WERI-Rb-1 (cell line): ENCODE measurements at regions not wholly inside any gene's neighbourhood (a gene's known extent, or its start where the extent isn't known, plus 50 kb on each side); places are given as distances from the start of the nearest gene placed in this dataset.

Experiments used
- DNase-seq: peaks from one replicate; pipeline ENCODE4 v3.0.0-alpha.2; 2020
- H3K27ac ChIP-seq: fragments of 250-450 bp; sonication (Bioruptor Pico); 2 replicates; pipeline ENCODE4 v1.5.1; 2020; ENCODE audit warnings: mild to moderate bottlenecking, moderate library complexity
- H3K27me3 ChIP-seq: fragments of 250-450 bp; sonication (Bioruptor Pico); 2 replicates; pipeline ENCODE4 v1.5.1; 2021; ENCODE audit warnings: mild to moderate bottlenecking, low read depth, moderate library complexity; ENCODE audit not compliant: insufficient read depth, severe bottlenecking
- H3K36me3 ChIP-seq: fragments of 250-450 bp; sonication (Bioruptor Pico); 2 replicates; pipeline ENCODE4 v1.5.1; 2020; ENCODE audit warnings: mild to moderate bottlenecking, moderate library complexity
- H3K4me3 ChIP-seq: 2 replicates; pipeline ENCODE4 v1.5.1; 2011; ENCODE audit warnings: low read depth, mild to moderate bottlenecking, control low read depth, low read length
- H3K9me3 ChIP-seq: fragments of 250-450 bp; sonication (Bioruptor Pico); 2 replicates; pipeline ENCODE4 v1.5.1; 2021; ENCODE audit warnings: mild to moderate bottlenecking, moderate library complexity; ENCODE audit not compliant: severe bottlenecking
- TF ChIP-seq, protein P1 (sequence below): IDR thresholded peaks from 2 replicates; pipeline ENCODE4 v1.5.1; 2011; ENCODE audit warnings: low read depth, mild to moderate bottlenecking, control low read depth, inconsistent platforms, low read length

DNA sequence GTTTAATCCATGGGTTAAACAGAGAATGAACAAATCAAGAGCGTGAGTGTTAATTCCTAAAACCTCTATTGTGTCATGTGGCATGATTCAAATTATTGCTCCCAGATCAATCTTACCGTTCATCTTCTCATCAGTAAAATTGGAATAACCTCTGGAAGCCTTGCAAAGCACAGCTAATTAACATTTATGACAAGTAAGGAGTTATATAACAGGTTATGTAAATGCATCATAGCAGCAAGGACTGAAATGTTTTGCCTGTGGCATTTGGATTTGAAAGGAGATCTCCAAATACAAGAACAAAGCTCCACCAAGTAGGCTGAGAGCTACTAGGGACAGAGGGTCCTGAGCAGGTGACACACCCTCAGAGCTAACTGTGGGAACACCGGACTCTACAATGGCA is 502.9 kb upstream of the CELF2 start:
- TF ChIP-seq, protein P1, sequence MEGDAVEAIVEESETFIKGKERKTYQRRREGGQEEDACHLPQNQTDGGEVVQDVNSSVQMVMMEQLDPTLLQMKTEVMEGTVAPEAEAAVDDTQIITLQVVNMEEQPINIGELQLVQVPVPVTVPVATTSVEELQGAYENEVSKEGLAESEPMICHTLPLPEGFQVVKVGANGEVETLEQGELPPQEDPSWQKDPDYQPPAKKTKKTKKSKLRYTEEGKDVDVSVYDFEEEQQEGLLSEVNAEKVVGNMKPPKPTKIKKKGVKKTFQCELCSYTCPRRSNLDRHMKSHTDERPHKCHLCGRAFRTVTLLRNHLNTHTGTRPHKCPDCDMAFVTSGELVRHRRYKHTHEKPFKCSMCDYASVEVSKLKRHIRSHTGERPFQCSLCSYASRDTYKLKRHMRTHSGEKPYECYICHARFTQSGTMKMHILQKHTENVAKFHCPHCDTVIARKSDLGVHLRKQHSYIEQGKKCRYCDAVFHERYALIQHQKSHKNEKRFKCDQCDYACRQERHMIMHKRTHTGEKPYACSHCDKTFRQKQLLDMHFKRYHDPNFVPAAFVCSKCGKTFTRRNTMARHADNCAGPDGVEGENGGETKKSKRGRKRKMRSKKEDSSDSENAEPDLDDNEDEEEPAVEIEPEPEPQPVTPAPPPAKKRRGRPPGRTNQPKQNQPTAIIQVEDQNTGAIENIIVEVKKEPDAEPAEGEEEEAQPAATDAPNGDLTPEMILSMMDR, result no peak
- Histone ChIP-seq H3K36me3 (no peaks in the 10 kb centered on the region), H3K27ac (no peak overlapping the region), H3K9me3 (no peaks in the 10 kb centered on the region), H3K27me3 (no peaks in the 10 kb centered on the region), H3K4me3 (no peak overlapping the region)
- no peak for DNase-seq

DNA sequence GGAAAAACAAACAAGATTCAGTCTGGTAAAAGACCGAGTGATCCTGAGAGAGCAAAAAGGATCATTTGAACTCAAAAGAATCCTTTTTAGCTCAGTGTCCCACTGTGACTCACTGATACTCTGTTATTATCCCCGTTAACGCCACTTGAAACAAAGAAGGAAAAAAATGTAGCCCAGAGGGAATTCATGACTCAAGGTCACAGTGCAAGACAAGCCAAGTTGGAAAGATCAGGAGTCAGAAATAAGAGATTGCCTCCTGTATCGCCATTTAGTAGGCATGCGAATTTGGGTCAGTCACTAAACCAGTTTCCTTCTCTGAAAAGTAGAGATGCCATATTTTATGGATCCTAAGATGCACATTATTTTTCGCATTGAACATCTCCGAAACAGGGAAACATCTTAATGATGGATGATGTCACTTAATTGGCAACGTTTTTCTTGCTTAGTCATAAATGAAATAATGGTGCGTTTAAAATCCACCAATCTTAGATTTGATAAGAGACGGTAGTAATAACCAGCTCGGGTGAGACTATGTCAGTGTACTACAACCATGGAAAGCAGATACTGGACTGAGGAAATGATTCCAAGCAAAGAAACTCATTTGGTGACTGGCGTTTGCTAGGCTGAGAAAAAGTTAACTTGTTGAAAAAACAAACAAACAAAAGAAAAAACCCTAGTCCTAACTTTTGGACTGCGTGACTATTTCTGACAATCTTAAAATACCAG is 502.0 kb upstream of the CELF2 start:
- no peaks in the 10 kb centered on the region for H3K36me3 ChIP-seq
- no peak for DNase-seq
- H3K4me3 ChIP-seq, result no peak overlapping the region
- no peak overlapping the region for H3K27ac ChIP-seq
- H3K9me3 ChIP-seq, result no peaks in the 10 kb centered on the region
- TF ChIP-seq, protein P1, result no peak
- H3K27me3 ChIP-seq, result no peaks in the 10 kb centered on the region

DNA sequence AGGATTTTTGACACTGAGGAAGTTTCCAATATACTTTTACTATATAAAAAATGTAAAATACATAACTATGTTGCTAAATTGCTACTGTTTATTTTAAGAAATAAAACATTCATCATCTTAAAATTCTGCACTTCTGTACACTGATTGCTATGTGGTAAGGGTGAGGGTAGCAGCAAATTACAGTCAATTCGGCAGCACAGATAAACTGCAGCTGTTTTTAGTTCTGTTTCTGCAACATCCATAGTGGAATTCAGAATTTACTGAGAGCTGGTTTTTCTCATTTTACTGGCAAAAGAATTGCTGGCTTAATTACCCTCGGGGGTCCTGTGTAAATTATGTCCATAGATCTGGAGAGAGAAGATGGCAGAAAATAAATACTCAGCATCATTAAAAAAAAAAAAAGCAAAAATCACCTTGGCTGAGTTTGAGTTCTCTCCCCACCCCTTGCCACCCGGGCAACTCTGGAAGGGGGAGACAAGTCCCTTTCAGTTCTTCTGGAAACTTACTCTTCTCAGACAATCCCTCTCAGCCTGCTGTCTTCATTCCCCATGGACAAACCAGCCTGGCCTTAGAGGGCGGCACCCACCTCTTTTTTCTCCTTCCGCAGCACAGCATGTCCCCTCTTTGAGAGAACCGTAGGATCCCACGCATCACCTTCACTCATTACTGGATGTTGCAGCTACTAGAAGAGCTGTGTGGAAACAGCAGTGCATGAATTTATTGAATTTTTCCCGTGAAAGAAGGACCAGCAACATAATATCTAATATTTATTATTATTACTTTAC is 501.1 kb upstream of the CELF2 start:
- Histone ChIP-seq H3K4me3 (no peak overlapping the region), H3K27me3 (no peaks in the 10 kb centered on the region), H3K27ac (no peak overlapping the region), H3K9me3 (no peaks in the 10 kb centered on the region), H3K36me3 (no peaks in the 10 kb centered on the region)
- DNase-seq, result no peak
- TF ChIP-seq, protein P1, result no peak

DNA sequence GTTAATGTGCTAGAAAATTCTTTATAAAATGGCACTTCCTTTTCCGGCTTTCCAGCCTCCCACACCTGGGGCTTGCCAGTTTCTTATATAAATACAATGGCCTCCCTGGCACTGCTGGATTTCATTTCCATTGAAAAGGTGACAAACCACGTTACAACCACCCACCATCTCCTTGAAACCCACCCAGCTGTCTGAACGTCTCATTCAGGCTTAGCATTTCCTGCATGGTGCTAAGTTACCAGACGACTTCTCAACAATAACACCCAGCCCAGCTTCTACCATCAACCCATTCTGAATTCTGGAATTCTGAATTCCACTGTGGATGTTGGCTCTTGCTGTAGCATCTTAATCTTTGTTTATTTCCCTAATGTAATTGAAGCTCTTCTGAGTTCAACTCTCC is 499.8 kb upstream of the CELF2 start:
- no peak for DNase-seq
- TF ChIP-seq, protein P1, result no peak
- Histone ChIP-seq H3K27ac (no peak overlapping the region), H3K36me3 (no peaks in the 10 kb centered on the region), H3K27me3 (no peaks in the 10 kb centered on the region), H3K4me3 (no peak overlapping the region), H3K9me3 (no peaks in the 10 kb centered on the region)

DNA sequence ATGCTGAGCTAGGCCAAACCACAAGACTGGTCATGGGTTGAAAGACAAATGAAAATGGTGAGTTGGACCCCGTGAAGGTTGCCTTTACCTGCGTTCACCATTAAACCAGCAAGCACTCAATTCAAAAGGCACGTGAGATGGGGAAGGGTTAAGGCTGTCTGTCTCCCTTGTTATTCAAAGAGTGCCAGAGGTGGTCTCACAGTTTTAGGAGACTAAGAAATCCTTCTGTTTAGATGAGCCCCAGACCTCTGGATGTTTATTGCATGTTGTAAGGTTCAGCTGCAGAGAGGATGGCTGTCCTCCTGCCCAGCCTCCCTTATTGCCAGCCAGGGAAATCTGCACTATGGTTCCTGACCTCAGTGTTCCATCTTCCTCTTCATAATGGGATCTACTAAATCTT is 498.0 kb upstream of the CELF2 start:
- H3K36me3 ChIP-seq, result no peaks in the 10 kb centered on the region
- TF ChIP-seq, protein P1, result no peak
- no peak overlapping the region for H3K4me3 ChIP-seq
- no peaks in the 10 kb centered on the region for H3K9me3 ChIP-seq
- no peak for DNase-seq
- H3K27me3 ChIP-seq, result no peaks in the 10 kb centered on the region
- H3K27ac ChIP-seq, result no peak overlapping the region
